Omental fat pad (tissue), 3 donors: ENCODE measurements at regions not wholly inside any gene's neighbourhood (a gene's known extent, or its start where the extent isn't known, plus 50 kb on each side); places are given as distances from the start of the nearest gene placed in this dataset.

Source experiments
- ATAC-seq: fragments of 150-250 bp; one replicate; pipeline ENCODE4 v1.9.1; 2016; ENCODE audit warnings: mild to moderate bottlenecking, moderate library complexity; ENCODE audit not compliant: low FRiP score
- DNase-seq: peaks from one replicate; pipeline ENCODE4 v3.0.0-alpha.2; 2019; ENCODE audit warnings: low spot score
- TF ChIP-seq, protein P1 (sequence below), 3 donors: fragments of 450-650 bp; IDR thresholded peaks; one replicate each; pipeline ENCODE4 v1.5.1; 2016 to 2017; ENCODE audit warnings: antibody characterized with exemption in 3 of 3, mild to moderate bottlenecking in 3 of 3, moderate library complexity in 2 of 3

DNA sequence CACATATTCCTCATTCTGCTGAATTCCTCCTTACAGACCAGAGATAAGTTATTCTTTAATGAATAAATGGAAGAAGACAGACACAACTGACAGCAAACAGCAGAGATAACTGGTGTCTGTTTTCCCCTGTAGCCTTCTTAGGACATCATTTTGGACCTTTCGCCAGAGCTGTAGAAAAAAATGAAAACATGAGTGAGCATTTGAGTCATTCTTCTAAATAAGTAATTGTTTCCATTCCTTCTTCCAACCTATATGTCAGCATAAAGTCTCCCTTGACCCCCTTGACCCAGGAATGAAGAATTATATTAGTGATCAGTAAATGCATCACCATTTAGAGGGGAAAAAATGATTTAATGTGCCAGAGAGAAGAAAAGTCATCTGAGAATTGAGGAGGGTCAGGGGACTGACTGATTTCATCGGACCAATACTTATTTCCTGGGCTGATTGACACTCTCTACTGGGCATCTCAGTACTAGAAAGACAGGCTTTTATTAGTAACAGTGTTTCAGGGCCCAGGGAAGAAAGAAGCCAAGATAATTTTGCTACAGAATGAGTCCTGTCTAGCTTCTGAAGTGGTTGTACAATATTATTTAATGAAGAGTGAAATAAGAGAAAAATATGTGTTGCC, 597.0 kb downstream of the PSAT1 start:
- ATAC-seq (no peak), DNase-seq (no peak)
- TF ChIP-seq, protein P1, sequence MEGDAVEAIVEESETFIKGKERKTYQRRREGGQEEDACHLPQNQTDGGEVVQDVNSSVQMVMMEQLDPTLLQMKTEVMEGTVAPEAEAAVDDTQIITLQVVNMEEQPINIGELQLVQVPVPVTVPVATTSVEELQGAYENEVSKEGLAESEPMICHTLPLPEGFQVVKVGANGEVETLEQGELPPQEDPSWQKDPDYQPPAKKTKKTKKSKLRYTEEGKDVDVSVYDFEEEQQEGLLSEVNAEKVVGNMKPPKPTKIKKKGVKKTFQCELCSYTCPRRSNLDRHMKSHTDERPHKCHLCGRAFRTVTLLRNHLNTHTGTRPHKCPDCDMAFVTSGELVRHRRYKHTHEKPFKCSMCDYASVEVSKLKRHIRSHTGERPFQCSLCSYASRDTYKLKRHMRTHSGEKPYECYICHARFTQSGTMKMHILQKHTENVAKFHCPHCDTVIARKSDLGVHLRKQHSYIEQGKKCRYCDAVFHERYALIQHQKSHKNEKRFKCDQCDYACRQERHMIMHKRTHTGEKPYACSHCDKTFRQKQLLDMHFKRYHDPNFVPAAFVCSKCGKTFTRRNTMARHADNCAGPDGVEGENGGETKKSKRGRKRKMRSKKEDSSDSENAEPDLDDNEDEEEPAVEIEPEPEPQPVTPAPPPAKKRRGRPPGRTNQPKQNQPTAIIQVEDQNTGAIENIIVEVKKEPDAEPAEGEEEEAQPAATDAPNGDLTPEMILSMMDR (IDR thresholded peaks at IDR 0.05), result no peak

DNA sequence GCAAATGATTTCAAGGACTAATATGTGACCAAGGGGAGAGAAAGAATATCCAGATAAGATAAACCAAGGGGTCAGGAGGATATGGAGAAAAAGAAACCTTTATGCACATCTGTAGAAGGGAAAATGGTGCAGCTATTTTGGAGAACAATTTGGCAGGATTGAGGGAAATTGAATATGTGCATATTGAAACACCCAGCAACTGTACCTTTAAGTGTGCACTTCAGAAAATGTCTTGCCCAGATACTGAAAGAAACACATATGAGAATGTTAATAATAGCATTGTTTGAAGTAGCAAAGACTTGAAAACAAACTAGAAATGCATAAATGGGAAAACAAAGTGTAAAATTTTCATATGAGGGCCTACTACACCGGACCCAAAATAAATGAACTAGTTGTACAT, 599.6 kb downstream of the PSAT1 start:
- DNase-seq (no peak), ATAC-seq (no peak)
- TF ChIP-seq, protein P1 (IDR thresholded peaks at IDR 0.05), result no peak

DNA sequence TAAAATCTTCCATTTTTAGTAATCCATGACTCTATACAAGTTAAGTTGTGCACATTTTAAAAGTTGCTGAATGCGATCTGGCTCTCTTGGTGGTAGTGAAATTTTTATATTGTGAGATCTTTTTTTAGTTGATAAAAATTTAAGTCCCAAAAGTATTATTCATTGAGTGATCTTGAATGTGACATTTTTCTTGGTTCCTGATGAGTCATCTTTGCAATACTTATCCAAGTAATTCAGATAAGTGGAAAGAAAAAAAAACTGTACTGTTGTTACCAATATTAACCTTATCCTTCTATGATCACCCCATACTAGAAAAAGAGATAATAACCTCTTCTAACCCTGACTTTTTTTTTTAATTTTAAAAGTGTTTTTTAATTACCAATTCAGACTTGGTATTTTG, 601.3 kb downstream of the PSAT1 start:
- no peak for ATAC-seq
- no peak for DNase-seq
- TF ChIP-seq, protein P1 (IDR thresholded peaks at IDR 0.05), result no peak

DNA sequence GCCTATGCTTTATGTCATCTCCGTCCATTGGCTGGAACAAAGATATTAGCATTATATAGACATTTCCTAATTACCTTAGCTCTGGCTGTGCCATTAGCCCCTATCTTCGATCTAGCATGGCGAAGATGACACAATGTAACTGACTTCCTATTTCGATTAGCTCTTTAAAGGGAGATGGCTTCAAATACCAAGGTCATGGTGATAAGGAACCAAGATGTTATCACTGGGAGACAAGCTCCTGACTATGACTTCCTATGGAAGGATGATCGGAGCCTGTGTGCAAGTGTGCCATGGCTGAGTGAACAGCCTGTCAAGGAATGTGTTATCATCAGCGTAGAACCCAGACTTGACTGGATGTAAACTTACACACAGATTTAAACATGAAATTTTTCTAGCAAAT, 602.1 kb downstream of the PSAT1 start:
- ATAC-seq, result no peak

DNA sequence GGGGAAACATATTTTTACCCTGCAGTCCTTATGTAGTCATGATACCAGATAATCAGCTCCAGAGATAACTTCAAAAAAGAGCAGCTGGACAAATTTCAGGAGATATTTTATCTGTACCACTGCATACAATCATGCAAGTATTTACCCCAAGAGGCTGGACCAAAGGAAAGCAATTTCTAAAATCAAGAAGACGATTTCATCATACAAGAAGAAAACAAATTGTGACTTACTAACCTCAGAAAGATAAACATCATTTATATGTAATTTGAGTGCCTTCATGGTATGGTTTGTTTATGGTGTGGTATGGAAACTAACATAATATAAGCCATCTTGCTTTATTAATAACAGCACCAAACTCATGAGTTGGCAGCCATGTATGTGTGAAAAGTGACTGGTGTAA, 603.6 kb downstream of the PSAT1 start:
- DNase-seq, result no peak
- no peak for ATAC-seq
- TF ChIP-seq, protein P1 (IDR thresholded peaks at IDR 0.05), result no peak

More for the DNA sequence above, 602.1 kb downstream of the PSAT1 start:
- no peak for DNase-seq
- TF ChIP-seq, protein P1 (IDR thresholded peaks at IDR 0.05), result no peak

DNA sequence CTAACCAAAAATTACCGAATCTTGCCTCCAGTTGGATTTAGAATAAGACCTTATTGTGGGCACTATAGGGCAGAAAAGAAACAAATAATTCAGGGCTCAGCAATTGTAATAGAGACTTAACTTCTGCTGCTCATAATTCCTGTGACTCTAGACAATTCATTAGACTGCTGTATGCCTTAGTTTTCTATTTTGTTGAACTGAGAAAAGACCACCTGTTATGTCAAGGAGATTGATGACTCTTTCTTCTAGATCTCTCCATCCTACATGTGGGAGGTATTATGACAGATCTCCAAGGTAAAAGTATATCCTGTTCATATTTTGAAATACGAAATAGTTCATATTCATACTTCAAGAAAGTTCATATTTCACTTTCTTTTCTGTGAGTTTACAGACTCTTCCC, 605.1 kb downstream of the PSAT1 start:
- DNase-seq, result no peak
- no peak for ATAC-seq
- TF ChIP-seq, protein P1 (IDR thresholded peaks at IDR 0.05), result no peak

DNA sequence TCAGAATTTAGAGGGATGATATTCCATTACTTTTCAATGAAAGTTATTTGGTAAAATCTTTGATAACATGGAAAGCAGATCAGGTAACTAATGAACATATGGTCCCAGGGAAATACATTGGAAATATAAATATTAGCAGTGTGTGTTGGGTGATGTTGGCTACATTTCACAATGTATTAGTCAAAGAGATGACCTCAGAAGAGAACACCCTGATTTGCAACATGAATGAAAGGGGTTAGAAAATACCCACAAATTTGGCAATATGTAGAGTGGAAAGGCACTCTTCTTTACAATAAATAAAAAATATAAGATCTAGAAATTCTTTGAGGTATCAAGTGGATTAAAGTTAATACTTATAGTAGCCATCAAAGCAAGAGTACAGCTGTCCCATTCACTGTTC, 606.7 kb downstream of the PSAT1 start:
- DNase-seq (no peak), ATAC-seq (no peak)
- TF ChIP-seq, protein P1 (IDR thresholded peaks at IDR 0.05), result no peak
